ENCODE measurements at regions not wholly inside any gene's neighbourhood (a gene's known extent, or its start where the extent isn't known, plus 50 kb on each side); places are given as distances from the start of the nearest gene placed in this dataset.
"Not testable (repeated sequence)": the region's sequence is repeated elsewhere in the genome, so short reads cannot be mapped to it uniquely, and the experiment has no call there.

- Mint-ChIP-seq H3K36me3 (peaks cover 25% of the 10 kb centered on the region in 2 donors), H3K27ac (peak overlapping the region in 2 of 6 donors; percentile 67 to 77), H3K4me1 (peaks cover 18 to 23% (median 21%) of the 10 kb centered on the region in 3 donors), H3K4me3 (no peak overlapping the region), H3K27me3 (no peaks in the 10 kb centered on the region), H3K9me3 (peaks cover 0 to 3% (median 0%) of the 10 kb centered on the region in 7 donors)
- ATAC-seq (ENCODE audit: low read depth in 2 of 2) (no peak), DNase-seq (no peak)
Observed at GRCh38 chr14:50031602-50032313, 84.6 kb downstream of the VCPKMT start.

- not testable (repeated sequence) for ATAC-seq (ENCODE audit: low read depth in 2 of 2); H3K27me3 Mint-ChIP-seq; H3K9me3 Mint-ChIP-seq; DNase-seq
- Mint-ChIP-seq H3K36me3 (peaks cover 24 to 25% of the 10 kb centered on the region in 2 donors), H3K4me3 (peak overlapping the region in 1 of 8 donors; percentile 58), H3K27ac (peak overlapping the region in 2 of 6 donors; percentile 67 to 83), H3K4me1 (peaks cover 16 to 23% (median 17%) of the 10 kb centered on the region in 3 donors)
Observed at GRCh38 chr14:50032462-50033167, 83.8 kb downstream of the VCPKMT start.

- no peak for DNase-seq
- Mint-ChIP-seq H3K27ac (peak overlapping the region in 1 of 6 donors; percentile 37), H3K9me3 (peaks cover 0 to 3% (median 0%) of the 10 kb centered on the region in 7 donors), H3K4me3 (no peak overlapping the region), H3K36me3 (peaks cover 27 to 29% of the 10 kb centered on the region in 2 donors), H3K27me3 (no peaks in the 10 kb centered on the region), H3K4me1 (peaks cover 33 to 36% (median 33%) of the 10 kb centered on the region in 3 donors)
- ATAC-seq (ENCODE audit: low read depth in 2 of 2): no peak
Observed at GRCh38 chr14:50035214-50035613, 81.2 kb downstream of the VCPKMT start.

- peaks cover 0 to 1% (median 0%) of the 10 kb centered on the region in 7 donors for H3K9me3 Mint-ChIP-seq
Observed at GRCh38 chr14:50036211-50036610, 80.2 kb downstream of the VCPKMT start.

GRCh38 chr14:50036637-50037036 is 79.7 kb downstream of the VCPKMT start:
- Mint-ChIP-seq H3K4me1 (peaks cover 35 to 45% (median 37%) of the 10 kb centered on the region in 3 donors), H3K27ac (peak overlapping the region in 1 of 6 donors; percentile 26), H3K4me3 (no peak overlapping the region), H3K36me3 (peaks cover 19 to 20% of the 10 kb centered on the region in 2 donors), H3K27me3 (no peaks in the 10 kb centered on the region), H3K9me3 (no peaks in the 10 kb centered on the region)
- ATAC-seq (ENCODE audit: low read depth in 2 of 2) (no peak), DNase-seq (no peak)

More at GRCh38 chr14:50036211-50036610, 80.2 kb downstream of the VCPKMT start:
- Mint-ChIP-seq H3K27ac (peak overlapping the region in 3 of 6 donors; percentile 26 to 81 (median 63)), H3K27me3 (no peaks in the 10 kb centered on the region), H3K4me3 (no peak overlapping the region), H3K36me3 (peaks cover 20 to 24% of the 10 kb centered on the region in 2 donors), H3K4me1 (peaks cover 38 to 41% (median 39%) of the 10 kb centered on the region in 3 donors)
- ATAC-seq (ENCODE audit: low read depth in 2 of 2) (no peak), DNase-seq (no peak)

- peak overlapping the region in 1 of 6 donors; percentile 24 for H3K27ac Mint-ChIP-seq
- peaks cover 30 to 45% (median 33%) of the 10 kb centered on the region in 3 donors for H3K4me1 Mint-ChIP-seq
- peaks cover 13 to 20% of the 10 kb centered on the region in 2 donors for H3K36me3 Mint-ChIP-seq
- no peaks in the 10 kb centered on the region for H3K9me3 Mint-ChIP-seq
- ATAC-seq (ENCODE audit: low read depth in 2 of 2) (no peak), DNase-seq (no peak)
- no peaks in the 10 kb centered on the region for H3K27me3 Mint-ChIP-seq
- H3K4me3 Mint-ChIP-seq: peak overlapping the region in 1 of 8 donors; percentile 51
Observed at GRCh38 chr14:50037240-50037639, 79.1 kb downstream of the VCPKMT start.

GRCh38 chr14:50037852-50038251 is 78.5 kb downstream of the VCPKMT start:
- Mint-ChIP-seq H3K9me3 (no peaks in the 10 kb centered on the region), H3K27me3 (no peaks in the 10 kb centered on the region), H3K4me3 (no peak overlapping the region), H3K4me1 (peaks cover 29 to 45% (median 33%) of the 10 kb centered on the region in 3 donors), H3K36me3 (peaks cover 11 to 20% of the 10 kb centered on the region in 2 donors), H3K27ac (peak overlapping the region in 3 of 6 donors; percentile 45 to 70 (median 51))
- ATAC-seq (ENCODE audit: low read depth in 2 of 2) (no peak), DNase-seq (no peak)

GRCh38 chr14:50038398-50039119 is 77.8 kb downstream of the VCPKMT start:
- H3K27ac Mint-ChIP-seq: peak overlapping the region in 4 of 6 donors; percentile 45 to 78 (median 52)
- peaks cover 29 to 51% (median 33%) of the 10 kb centered on the region in 3 donors for H3K4me1 Mint-ChIP-seq
- no peaks in the 10 kb centered on the region for H3K9me3 Mint-ChIP-seq
- DNase-seq (no peak), ATAC-seq (ENCODE audit: low read depth in 2 of 2) (peak; percentile 35 to 48)
- no peaks in the 10 kb centered on the region for H3K27me3 Mint-ChIP-seq
- H3K36me3 Mint-ChIP-seq: peaks cover 11 to 20% of the 10 kb centered on the region in 2 donors
- H3K4me3 Mint-ChIP-seq: peak overlapping the region in 1 of 8 donors; percentile 13

- H3K36me3 Mint-ChIP-seq: peaks cover 11 to 15% of the 10 kb centered on the region in 2 donors
- ATAC-seq (ENCODE audit: low read depth in 2 of 2): no peak
Observed at GRCh38 chr14:50039120-50039517, 77.3 kb downstream of the VCPKMT start.

GRCh38 chr14:50039734-50040400 is 76.5 kb downstream of the VCPKMT start:
- DNase-seq (no peak), ATAC-seq (ENCODE audit: low read depth in 2 of 2) (no peak)
- H3K4me1 Mint-ChIP-seq: peaks cover 37 to 58% (median 40%) of the 10 kb centered on the region in 3 donors
- H3K4me3 Mint-ChIP-seq: peak overlapping the region; percentile 61 to 80 (median 69)
- H3K9me3 Mint-ChIP-seq: no peaks in the 10 kb centered on the region
- peaks cover 11 to 15% of the 10 kb centered on the region in 2 donors for H3K36me3 Mint-ChIP-seq
- peak overlapping the region in 5 of 6 donors; percentile 92 to 97 (median 95) for H3K27ac Mint-ChIP-seq
- no peaks in the 10 kb centered on the region for H3K27me3 Mint-ChIP-seq

More at GRCh38 chr14:50039120-50039517, 77.3 kb downstream of the VCPKMT start:
- Mint-ChIP-seq H3K27ac (peak overlapping the region in 4 of 6 donors; percentile 39 to 78 (median 48)), H3K9me3 (no peaks in the 10 kb centered on the region), H3K4me1 (peaks cover 33 to 53% (median 34%) of the 10 kb centered on the region in 3 donors), H3K4me3 (peak overlapping the region in 2 of 8 donors; percentile 13 to 47), H3K27me3 (no peaks in the 10 kb centered on the region)
- no peak for DNase-seq

- peak; percentile 52 to 61 for ATAC-seq (ENCODE audit: low read depth in 2 of 2)
- Mint-ChIP-seq H3K27me3 (no peaks in the 10 kb centered on the region), H3K9me3 (no peaks in the 10 kb centered on the region), H3K4me3 (peak overlapping the region; percentile 61 to 80 (median 74)), H3K36me3 (peaks cover 12 to 20% of the 10 kb centered on the region in 2 donors), H3K27ac (peak overlapping the region; percentile 83 to 97 (median 94)), H3K4me1 (peaks cover 42 to 64% (median 45%) of the 10 kb centered on the region in 3 donors)
- DNase-seq: peak; percentile 31
Observed at GRCh38 chr14:50040401-50040775, 76.0 kb downstream of the VCPKMT start.

GRCh38 chr14:50040895-50041465 is 75.4 kb downstream of the VCPKMT start:
- H3K27me3 Mint-ChIP-seq: no peaks in the 10 kb centered on the region
- peaks cover 47 to 70% (median 51%) of the 10 kb centered on the region in 3 donors for H3K4me1 Mint-ChIP-seq
- no peak for ATAC-seq (ENCODE audit: low read depth in 2 of 2)
- H3K9me3 Mint-ChIP-seq: peaks cover 0 to 4% (median 0%) of the 10 kb centered on the region in 7 donors
- peak overlapping the region in 4 of 6 donors; percentile 92 to 97 (median 94) for H3K27ac Mint-ChIP-seq
- H3K4me3 Mint-ChIP-seq: peak overlapping the region in 5 of 8 donors; percentile 62 to 80 (median 71)
- H3K36me3 Mint-ChIP-seq: peaks cover 18 to 26% of the 10 kb centered on the region in 2 donors
- DNase-seq: no peak
